ENCODE measurements at regions not wholly inside any gene's neighbourhood (a gene's known extent, or its start where the extent isn't known, plus 50 kb on each side); places are given as distances from the start of the nearest gene placed in this dataset.

DNA sequence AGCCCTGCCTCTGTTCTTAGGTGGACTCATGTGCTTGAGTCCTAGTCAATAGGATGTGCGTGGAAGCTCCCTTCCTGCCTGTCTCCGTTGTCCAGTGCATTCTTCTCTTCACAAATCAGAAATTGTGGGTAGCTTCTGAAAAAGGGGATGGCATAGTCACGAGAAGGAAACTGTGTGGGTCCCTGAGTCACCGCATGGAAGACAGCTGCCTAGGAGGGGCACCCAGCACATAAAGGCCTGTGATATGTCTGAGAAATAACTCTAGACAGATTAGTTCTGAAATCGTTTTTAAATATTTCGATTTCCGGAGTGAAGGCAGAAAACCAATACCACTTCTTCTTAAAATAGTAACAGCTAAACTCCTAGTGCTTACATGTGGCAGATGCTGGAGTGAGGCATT, 974.4 kb downstream of the BCL11B start:
- H2AFZ ChIP-seq (ENCODE audit: low read depth, low read length) = no peak overlapping the region
- no peaks in the 10 kb centered on the region for H3K9me3 ChIP-seq (ENCODE audit: low read length)
- no peaks in the 10 kb centered on the region for H3K79me2 ChIP-seq (replicated peaks; ENCODE audit: insufficient read depth, low read length)
- TF ChIP-seq RAD21 (conservative IDR thresholded peaks at IDR 0.05) (no peak), SMC3 (conservative IDR thresholded peaks at IDR 0.05; ENCODE audit: poor library complexity) (no peak), EZH2 (IDR thresholded peaks at IDR 0.05; ENCODE audit: borderline replicate concordance, insufficient read depth, low read length, poor library complexity, severe bottlenecking) (no peak), MXI1 (conservative IDR thresholded peaks at IDR 0.05; ENCODE audit: poor library complexity, severe bottlenecking) (no peak), EP300 (conservative IDR thresholded peaks at IDR 0.05; ENCODE audit: poor library complexity, severe bottlenecking) (no peak), TAF1 (IDR thresholded peaks at IDR 0.05; ENCODE audit: low read depth) (no peak), POLR2AphosphoS5 (IDR thresholded peaks at IDR 0.05) (no peak)
- TF ChIP-seq, protein P1, sequence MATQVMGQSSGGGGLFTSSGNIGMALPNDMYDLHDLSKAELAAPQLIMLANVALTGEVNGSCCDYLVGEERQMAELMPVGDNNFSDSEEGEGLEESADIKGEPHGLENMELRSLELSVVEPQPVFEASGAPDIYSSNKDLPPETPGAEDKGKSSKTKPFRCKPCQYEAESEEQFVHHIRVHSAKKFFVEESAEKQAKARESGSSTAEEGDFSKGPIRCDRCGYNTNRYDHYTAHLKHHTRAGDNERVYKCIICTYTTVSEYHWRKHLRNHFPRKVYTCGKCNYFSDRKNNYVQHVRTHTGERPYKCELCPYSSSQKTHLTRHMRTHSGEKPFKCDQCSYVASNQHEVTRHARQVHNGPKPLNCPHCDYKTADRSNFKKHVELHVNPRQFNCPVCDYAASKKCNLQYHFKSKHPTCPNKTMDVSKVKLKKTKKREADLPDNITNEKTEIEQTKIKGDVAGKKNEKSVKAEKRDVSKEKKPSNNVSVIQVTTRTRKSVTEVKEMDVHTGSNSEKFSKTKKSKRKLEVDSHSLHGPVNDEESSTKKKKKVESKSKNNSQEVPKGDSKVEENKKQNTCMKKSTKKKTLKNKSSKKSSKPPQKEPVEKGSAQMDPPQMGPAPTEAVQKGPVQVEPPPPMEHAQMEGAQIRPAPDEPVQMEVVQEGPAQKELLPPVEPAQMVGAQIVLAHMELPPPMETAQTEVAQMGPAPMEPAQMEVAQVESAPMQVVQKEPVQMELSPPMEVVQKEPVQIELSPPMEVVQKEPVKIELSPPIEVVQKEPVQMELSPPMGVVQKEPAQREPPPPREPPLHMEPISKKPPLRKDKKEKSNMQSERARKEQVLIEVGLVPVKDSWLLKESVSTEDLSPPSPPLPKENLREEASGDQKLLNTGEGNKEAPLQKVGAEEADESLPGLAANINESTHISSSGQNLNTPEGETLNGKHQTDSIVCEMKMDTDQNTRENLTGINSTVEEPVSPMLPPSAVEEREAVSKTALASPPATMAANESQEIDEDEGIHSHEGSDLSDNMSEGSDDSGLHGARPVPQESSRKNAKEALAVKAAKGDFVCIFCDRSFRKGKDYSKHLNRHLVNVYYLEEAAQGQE (IDR thresholded peaks at IDR 0.05; ENCODE audit: borderline replicate concordance) = no peak
- TF ChIP-seq, protein P2, sequence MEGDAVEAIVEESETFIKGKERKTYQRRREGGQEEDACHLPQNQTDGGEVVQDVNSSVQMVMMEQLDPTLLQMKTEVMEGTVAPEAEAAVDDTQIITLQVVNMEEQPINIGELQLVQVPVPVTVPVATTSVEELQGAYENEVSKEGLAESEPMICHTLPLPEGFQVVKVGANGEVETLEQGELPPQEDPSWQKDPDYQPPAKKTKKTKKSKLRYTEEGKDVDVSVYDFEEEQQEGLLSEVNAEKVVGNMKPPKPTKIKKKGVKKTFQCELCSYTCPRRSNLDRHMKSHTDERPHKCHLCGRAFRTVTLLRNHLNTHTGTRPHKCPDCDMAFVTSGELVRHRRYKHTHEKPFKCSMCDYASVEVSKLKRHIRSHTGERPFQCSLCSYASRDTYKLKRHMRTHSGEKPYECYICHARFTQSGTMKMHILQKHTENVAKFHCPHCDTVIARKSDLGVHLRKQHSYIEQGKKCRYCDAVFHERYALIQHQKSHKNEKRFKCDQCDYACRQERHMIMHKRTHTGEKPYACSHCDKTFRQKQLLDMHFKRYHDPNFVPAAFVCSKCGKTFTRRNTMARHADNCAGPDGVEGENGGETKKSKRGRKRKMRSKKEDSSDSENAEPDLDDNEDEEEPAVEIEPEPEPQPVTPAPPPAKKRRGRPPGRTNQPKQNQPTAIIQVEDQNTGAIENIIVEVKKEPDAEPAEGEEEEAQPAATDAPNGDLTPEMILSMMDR (IDR thresholded peaks at IDR 0.05; ENCODE audit: poor library complexity, severe bottlenecking) = no peak
- H3K27ac ChIP-seq (ENCODE audit: low read length) = no peak overlapping the region
- H3F3A ChIP-seq (ENCODE audit: insufficient read depth, low read length, poor library complexity, severe bottlenecking) = no peaks in the 10 kb centered on the region
- no peaks in the 10 kb centered on the region for H3K9me2 ChIP-seq (ENCODE audit: insufficient read depth, low read length)
- H3K27me3 ChIP-seq (ENCODE audit: insufficient read depth, low read depth, low read length) = no peaks in the 10 kb centered on the region
- no peaks in the 10 kb centered on the region for H4K20me1 ChIP-seq (ENCODE audit: insufficient read depth)
- H3K36me3 ChIP-seq (ENCODE audit: insufficient read depth, low read length) = no peaks in the 10 kb centered on the region
- H3K4me2 ChIP-seq (ENCODE audit: low read length) = no peak overlapping the region
- no peak overlapping the region for H3K4me3 ChIP-seq (ENCODE audit: low read length)
- no peak overlapping the region for H3K9ac ChIP-seq (ENCODE audit: low read length)

DNA sequence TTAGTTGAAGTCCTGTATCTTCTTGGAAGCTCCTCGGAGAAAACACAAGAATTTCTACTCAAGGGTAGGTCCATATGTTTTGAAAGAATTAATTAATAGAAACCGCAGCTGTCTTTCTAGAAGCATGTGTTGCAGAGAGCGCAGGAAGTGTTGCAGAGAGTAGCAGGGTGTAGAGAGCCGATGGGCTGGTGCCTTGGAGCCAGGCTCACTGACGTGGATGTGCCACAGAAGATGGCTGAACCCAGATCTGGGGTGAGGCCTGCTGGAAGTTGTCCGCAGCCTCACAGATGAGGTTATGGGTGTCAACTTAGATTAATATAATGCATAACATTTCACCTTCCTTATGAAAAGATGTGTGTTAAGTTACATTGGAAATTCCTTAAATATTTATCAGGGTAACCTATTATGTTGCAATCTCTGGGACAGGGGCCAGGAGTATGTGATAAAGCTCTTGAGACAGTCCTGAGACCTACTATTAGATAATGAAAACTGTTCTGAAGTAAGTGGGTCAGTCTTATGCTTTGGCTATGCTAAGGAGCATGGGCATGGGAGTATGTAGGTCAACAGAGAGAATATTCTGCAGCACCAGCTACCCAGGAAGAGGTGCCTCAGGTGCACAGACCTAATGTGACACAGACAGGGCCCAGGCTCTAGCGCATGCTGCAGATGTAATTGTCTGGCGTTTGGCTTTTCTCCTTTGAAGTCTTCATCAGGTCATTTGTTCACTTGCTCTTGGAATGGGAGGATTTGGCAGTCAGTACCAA, 973.3 kb downstream of the BCL11B start:
- Histone ChIP-seq H3K9me2 (ENCODE audit: insufficient read depth, low read length) (no peaks in the 10 kb centered on the region), H3K9me3 (ENCODE audit: low read length) (no peaks in the 10 kb centered on the region), H3K79me2 (replicated peaks; ENCODE audit: insufficient read depth, low read length) (no peaks in the 10 kb centered on the region), H3K9ac (ENCODE audit: low read length) (no peak overlapping the region), H3K36me3 (ENCODE audit: insufficient read depth, low read length) (no peaks in the 10 kb centered on the region), H4K20me1 (ENCODE audit: insufficient read depth) (no peaks in the 10 kb centered on the region), H3K4me2 (ENCODE audit: low read length) (no peak overlapping the region), H3K27ac (ENCODE audit: low read length) (no peak overlapping the region), H3F3A (ENCODE audit: insufficient read depth, low read length, poor library complexity, severe bottlenecking) (no peaks in the 10 kb centered on the region), H2AFZ (ENCODE audit: low read depth, low read length) (no peak overlapping the region), H3K27me3 (ENCODE audit: insufficient read depth, low read depth, low read length) (no peaks in the 10 kb centered on the region), H3K4me3 (ENCODE audit: low read length) (no peak overlapping the region)
- TF ChIP-seq SMC3 (conservative IDR thresholded peaks at IDR 0.05; ENCODE audit: poor library complexity) (no peak), TAF1 (IDR thresholded peaks at IDR 0.05; ENCODE audit: low read depth) (no peak), EP300 (conservative IDR thresholded peaks at IDR 0.05; ENCODE audit: poor library complexity, severe bottlenecking) (no peak), EZH2 (IDR thresholded peaks at IDR 0.05; ENCODE audit: borderline replicate concordance, insufficient read depth, low read length, poor library complexity, severe bottlenecking) (no peak), POLR2AphosphoS5 (IDR thresholded peaks at IDR 0.05) (no peak), MXI1 (conservative IDR thresholded peaks at IDR 0.05; ENCODE audit: poor library complexity, severe bottlenecking) (no peak), RAD21 (conservative IDR thresholded peaks at IDR 0.05) (no peak)
- TF ChIP-seq, protein P1 (IDR thresholded peaks at IDR 0.05; ENCODE audit: borderline replicate concordance) = no peak
- TF ChIP-seq, protein P2 (IDR thresholded peaks at IDR 0.05; ENCODE audit: poor library complexity, severe bottlenecking) = no peak

Measured in neural cell (in vitro differentiated cells).